OCI-LY3 (cell line): ENCODE measurements at regions not wholly inside any gene's neighbourhood (a gene's known extent, or its start where the extent isn't known, plus 50 kb on each side); places are given as distances from the start of the nearest gene placed in this dataset.
"Not testable (repeated sequence)": the region's sequence is repeated elsewhere in the genome, so short reads cannot be mapped to it uniquely, and the experiment has no call there.

ENCODE experiments used
- H2AFZ ChIP-seq: fragments of 200-600, 300-600 bp; shearing (Covaris generic); 2 replicates; pipeline ENCODE4 v1.6.0; 2014; ENCODE audit warnings: antibody characterized with exemption, low read depth, low read length
- H3K27ac ChIP-seq: fragments of 200-600, 300-600 bp; sonication (generic); 2 replicates; pipeline ENCODE4 v1.5.1; 2014; ENCODE audit warnings: mild to moderate bottlenecking, low read length, moderate library complexity, mixed read lengths
- H3K27me3 ChIP-seq: fragments of 200-600, 300-600 bp; sonication (generic); 2 replicates; pipeline ENCODE4 v1.6.1; 2014; ENCODE audit warnings: low read depth, low read length, mixed read lengths
- H3K36me3 ChIP-seq: fragments of 200-600, 300-600 bp; sonication (generic); replicated peaks from 2 replicates; pipeline ENCODE3; 2014; ENCODE audit warnings: low read depth, low read length, mixed read lengths
- H3K4me1 ChIP-seq: fragments of 300-600, 200-600 bp; sonication (generic); 2 replicates; pipeline ENCODE4 v1.6.1; 2014; ENCODE audit warnings: low read length, mixed read lengths
- H3K4me2 ChIP-seq: fragments of 200-600, 300-600 bp; sonication (generic); 2 replicates; pipeline ENCODE4 v1.6.1; 2014; ENCODE audit warnings: low read length, mixed read lengths
- H3K4me3 ChIP-seq: fragments of 300-600, 200-600 bp; sonication (generic); 2 replicates; pipeline ENCODE4 v1.5.1; 2014; ENCODE audit warnings: antibody characterized with exemption, mild to moderate bottlenecking, low read length, moderate library complexity
- H3K79me2 ChIP-seq: fragments of 300-600, 200-600 bp; shearing (Covaris generic); 2 replicates; pipeline ENCODE4 v1.6.1; 2014; ENCODE audit warnings: mild to moderate bottlenecking, low read length, mixed read lengths
- H3K9ac ChIP-seq: fragments of 300-600, 200-600 bp; shearing (Covaris generic); 2 replicates; pipeline ENCODE4 v1.6.0; 2014; ENCODE audit warnings: mild to moderate bottlenecking, low read length, moderate library complexity
- H3K9me3 ChIP-seq: fragments of 200-600, 300-600 bp; shearing (Covaris generic); 2 replicates; pipeline ENCODE4 v1.6.1; 2014; ENCODE audit warnings: low read length, mixed read lengths; ENCODE audit not compliant: insufficient read depth
- H4K20me1 ChIP-seq: fragments of 200-600, 300-600 bp; sonication (generic); 2 replicates; pipeline ENCODE4 v1.6.1; 2016; ENCODE audit warnings: low read length, mixed read lengths; ENCODE audit not compliant: insufficient read depth
- EZH2phosphoT487 ChIP-seq: fragments of 200-600 bp; shearing (Covaris generic); IDR thresholded peaks from 2 replicates; pipeline ENCODE4 v1.6.1; 2018; ENCODE audit warnings: antibody characterized with exemption, mixed run types, low read depth
- TF ChIP-seq, protein P1 (sequence below): fragments of 200-600, 300-600 bp; sonication (generic); IDR thresholded peaks from 2 replicates; pipeline ENCODE4 v1.5.1; 2014; ENCODE audit warnings: antibody characterized with exemption, low read length, low read depth

DNA sequence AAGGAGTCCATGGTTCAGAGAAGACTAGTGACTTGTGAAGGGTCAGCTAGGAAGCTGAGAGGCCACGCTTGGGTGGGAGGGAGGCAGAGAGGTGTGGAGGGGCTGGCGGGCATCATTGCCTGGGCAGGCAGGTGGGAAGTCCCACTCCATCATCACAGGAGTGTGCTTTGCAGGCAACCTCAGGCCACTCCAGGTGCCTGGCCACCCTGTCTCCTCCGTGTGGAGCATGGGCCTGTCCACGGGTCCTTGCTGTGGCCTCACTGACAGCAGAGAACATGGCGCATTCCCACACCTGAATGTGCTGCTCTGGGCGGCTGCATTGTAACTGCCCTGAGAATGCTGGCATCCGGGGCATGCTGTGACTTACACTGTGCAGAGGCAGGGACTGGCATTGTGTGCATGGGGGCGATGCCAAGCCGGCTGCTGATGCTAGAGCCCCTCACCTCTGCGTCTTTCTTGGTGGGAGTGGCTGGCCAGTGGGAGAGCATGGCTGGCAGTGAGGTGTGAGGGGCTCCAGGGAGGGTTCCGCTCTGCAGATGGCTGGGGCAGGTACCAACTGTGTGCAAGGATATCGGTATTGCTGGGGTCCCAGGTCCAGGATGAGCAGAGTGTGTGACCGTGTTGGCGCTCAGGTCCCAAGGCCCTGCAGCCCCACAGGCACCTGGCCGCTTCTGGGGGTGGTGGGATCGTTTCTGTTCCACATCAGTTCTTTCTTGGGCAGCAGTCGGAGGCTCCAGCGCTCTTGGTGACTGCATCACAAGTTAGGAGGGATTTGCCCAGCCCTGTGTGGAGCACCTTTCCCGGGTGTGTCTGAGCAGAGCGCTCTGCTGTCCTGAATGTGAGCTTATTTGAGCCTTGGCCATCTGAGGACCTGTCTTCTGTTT is 94.8 kb downstream of the NPIPB11 start:
- H3K4me3 ChIP-seq = no peak overlapping the region
- TF ChIP-seq, protein P1, sequence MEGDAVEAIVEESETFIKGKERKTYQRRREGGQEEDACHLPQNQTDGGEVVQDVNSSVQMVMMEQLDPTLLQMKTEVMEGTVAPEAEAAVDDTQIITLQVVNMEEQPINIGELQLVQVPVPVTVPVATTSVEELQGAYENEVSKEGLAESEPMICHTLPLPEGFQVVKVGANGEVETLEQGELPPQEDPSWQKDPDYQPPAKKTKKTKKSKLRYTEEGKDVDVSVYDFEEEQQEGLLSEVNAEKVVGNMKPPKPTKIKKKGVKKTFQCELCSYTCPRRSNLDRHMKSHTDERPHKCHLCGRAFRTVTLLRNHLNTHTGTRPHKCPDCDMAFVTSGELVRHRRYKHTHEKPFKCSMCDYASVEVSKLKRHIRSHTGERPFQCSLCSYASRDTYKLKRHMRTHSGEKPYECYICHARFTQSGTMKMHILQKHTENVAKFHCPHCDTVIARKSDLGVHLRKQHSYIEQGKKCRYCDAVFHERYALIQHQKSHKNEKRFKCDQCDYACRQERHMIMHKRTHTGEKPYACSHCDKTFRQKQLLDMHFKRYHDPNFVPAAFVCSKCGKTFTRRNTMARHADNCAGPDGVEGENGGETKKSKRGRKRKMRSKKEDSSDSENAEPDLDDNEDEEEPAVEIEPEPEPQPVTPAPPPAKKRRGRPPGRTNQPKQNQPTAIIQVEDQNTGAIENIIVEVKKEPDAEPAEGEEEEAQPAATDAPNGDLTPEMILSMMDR = no peak
- no peak for TF ChIP-seq EZH2phosphoT487
- H3K79me2 ChIP-seq = no peaks in the 10 kb centered on the region
- no peak overlapping the region for H3K9ac ChIP-seq
- peaks cover 5% of the 10 kb centered on the region; the same call in 1 of the 2 replicates for H3K27me3 ChIP-seq
- H3K4me2 ChIP-seq = no peak overlapping the region
- H3K9me3 ChIP-seq = no peaks in the 10 kb centered on the region
- no peaks in the 10 kb centered on the region for H3K4me1 ChIP-seq
- no peaks in the 10 kb centered on the region for H3K36me3 ChIP-seq
- no peak overlapping the region for H3K27ac ChIP-seq
- no peaks in the 10 kb centered on the region for H4K20me1 ChIP-seq
- H2AFZ ChIP-seq = no peak overlapping the region

DNA sequence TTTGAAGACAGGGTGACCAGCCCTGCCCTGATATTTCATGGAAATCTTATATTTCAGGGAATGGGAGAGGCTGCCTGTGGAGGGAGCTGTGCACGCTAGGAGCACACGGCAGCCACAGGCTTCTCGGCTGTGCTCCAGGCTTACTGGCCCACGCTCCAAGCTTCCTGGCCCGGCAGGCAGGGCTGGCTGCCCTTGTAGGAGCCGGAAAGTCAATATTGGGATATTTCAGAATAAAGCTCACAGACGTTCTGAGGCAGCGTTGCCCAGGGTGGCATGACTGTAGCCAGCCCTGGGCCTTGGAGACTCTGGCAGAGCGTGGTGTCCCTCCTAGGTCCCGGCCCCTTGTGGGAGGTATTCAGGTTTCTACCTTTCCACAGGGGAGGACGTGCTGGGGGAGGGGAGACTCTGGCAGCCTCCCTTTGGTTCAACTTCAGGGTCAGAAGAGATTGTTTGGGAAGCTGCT is 95.6 kb downstream of the NPIPB11 start:
- TF ChIP-seq, protein P1 = no peak
- no peak for TF ChIP-seq EZH2phosphoT487
- H3K27ac ChIP-seq = no peak overlapping the region
- H3K9ac ChIP-seq = no peak overlapping the region

GRCh38 chr16:29310243-29310642 is 96.3 kb downstream of the NPIPB11 start:
- H3K27ac ChIP-seq, H2AFZ ChIP-seq, H3K9ac ChIP-seq, H3K79me2 ChIP-seq, H4K20me1 ChIP-seq, H3K4me2 ChIP-seq, H3K9me3 ChIP-seq, H3K36me3 ChIP-seq, H3K27me3 ChIP-seq, H3K4me1 ChIP-seq, H3K4me3 ChIP-seq: not testable (repeated sequence)

More for the DNA sequence above, 95.6 kb downstream of the NPIPB11 start:
- Histone ChIP-seq H3K4me2 (no peak overlapping the region), H3K4me1 (no peaks in the 10 kb centered on the region), H3K9me3 (no peaks in the 10 kb centered on the region), H3K27me3 (no peaks in the 10 kb centered on the region), H2AFZ (no peak overlapping the region), H4K20me1 (no peaks in the 10 kb centered on the region), H3K36me3 (no peaks in the 10 kb centered on the region), H3K79me2 (no peaks in the 10 kb centered on the region), H3K4me3 (no peak overlapping the region)

- not testable (repeated sequence) for H4K20me1 ChIP-seq, H3K36me3 ChIP-seq, H3K79me2 ChIP-seq, H3K9ac ChIP-seq, H3K27ac ChIP-seq, H3K27me3 ChIP-seq, H3K4me3 ChIP-seq, H3K4me2 ChIP-seq, H2AFZ ChIP-seq, H3K4me1 ChIP-seq, H3K9me3 ChIP-seq
Observed at GRCh38 chr16:29309601-29310000, 96.9 kb downstream of the NPIPB11 start.
